Sigmoid colon (tissue), 6 donors: ENCODE measurements at regions not wholly inside any gene's neighbourhood (a gene's known extent, or its start where the extent isn't known, plus 50 kb on each side); places are given as distances from the start of the nearest gene placed in this dataset.
"Not testable (repeated sequence)": the region's sequence is repeated elsewhere in the genome, so short reads cannot be mapped to it uniquely, and the experiment has no call there.

ENCODE experiments used
- DNase-seq: peaks from one replicate; pipeline ENCODE4 v3.0.0-alpha.2; 2019
- H3K27ac ChIP-seq, 4 donors: fragments of 200-600 bp; sonication (generic); one replicate each; pipeline ENCODE4 v1.5.1; 2016 to 2019; ENCODE audit warnings: mild to moderate bottlenecking in 1 of 4
- H3K27me3 ChIP-seq, 3 donors: fragments of 200-600 bp; sonication (generic); one replicate each; pipeline ENCODE4 v1.5.1; 2019; ENCODE audit warnings: mild to moderate bottlenecking in 1 of 3
- H3K36me3 ChIP-seq, 4 donors: fragments of 200-600 bp; sonication (generic); one replicate each; pipeline ENCODE4 v1.5.1; 2016 to 2019
- H3K4me1 ChIP-seq, 4 donors: fragments of 200-600 bp; sonication (generic); one replicate each; pipeline ENCODE4 v1.5.1; 2017 to 2019
- H3K4me3 ChIP-seq, 4 donors: fragments of 200-600 bp; sonication (generic); one replicate each; pipeline ENCODE4 v1.5.1; 2017 to 2019; ENCODE audit warnings: mild to moderate bottlenecking in 2 of 4, moderate library complexity in 1 of 4
- H3K9me3 ChIP-seq, 4 donors: fragments of 200-600 bp in 3 of 4; sonication (generic) in 3 of 4; one replicate each; pipeline versions ENCODE4 v1.5.1 to v1.6.1; 2013 to 2019
- EP300 ChIP-seq, 4 donors: sonication (generic); formaldehyde crosslinking; IDR thresholded peaks; one replicate each; pipeline ENCODE4 v1.6.1; 2017; ENCODE audit warnings: antibody characterized with exemption in 4 of 4
- POLR2A ChIP-seq, 2 donors: fragments of 450-650 bp; IDR thresholded peaks; one replicate each; pipeline ENCODE4 v1.6.1; 2016; ENCODE audit warnings: antibody characterized with exemption in 2 of 2, mild to moderate bottlenecking in 2 of 2, moderate library complexity in 2 of 2
- POLR2AphosphoS5 ChIP-seq, 4 donors: sonication (generic); formaldehyde crosslinking; IDR thresholded peaks; one replicate each; pipeline ENCODE4 v1.6.1; 2017; ENCODE audit warnings: antibody characterized with exemption in 4 of 4
- WGBS, 2 donors: extraction: QIAGEN DNeasy Blood & Tissue Kit; methylation state at CpG; one replicate each; pipeline ENCODE4 v1.1.7; 2013; 5-methylcytosine and 5-hydroxymethylcytosine counted together
- intact Hi-C: fragments of 100-400 bp; cut with DNase I; formaldehyde crosslinking; loops from one replicate; pipeline ENCODE4 v1.15.1; 2023
- TF ChIP-seq, protein P1 (sequence below), 4 experiments: fragments of 450-650 bp in 3 of 4; fragments of 200-600 bp in 1 of 4; IDR thresholded peaks; one replicate each; pipeline ENCODE4 v1.5.1; 2016 to 2019; ENCODE audit warnings: antibody characterized with exemption in 4 of 4, mild to moderate bottlenecking in 3 of 4, moderate library complexity in 2 of 4
- donor health status: healthy with polysubstance abuse.
- donor health status: healthy.

DNA sequence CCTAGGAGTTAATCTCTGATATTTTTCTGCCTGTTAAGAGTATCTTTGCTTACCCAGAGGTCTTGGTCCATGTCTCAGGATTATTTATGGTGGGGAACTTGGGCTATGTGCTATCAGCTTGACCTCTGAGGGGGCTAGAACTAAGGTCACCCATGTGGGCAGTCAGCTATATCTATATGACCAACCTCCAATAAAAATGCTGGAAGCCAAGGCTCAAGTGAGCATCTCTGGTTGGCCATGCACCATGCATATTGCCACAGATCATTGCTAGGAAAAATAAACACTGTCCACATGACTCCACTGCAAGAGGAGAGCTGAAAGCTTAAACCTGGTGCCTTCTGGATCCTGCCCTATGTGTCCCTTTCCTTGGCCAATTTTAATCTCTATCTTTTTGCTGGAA is 196.5 kb upstream of the SLC7A11 start:
- Histone ChIP-seq H3K36me3 (no peaks in the 10 kb centered on the region), H3K4me1 (no peaks in the 10 kb centered on the region), H3K9me3 (peaks cover 0 to 6% (median 0%) of the 10 kb centered on the region in 4 donors), H3K4me3 (no peak overlapping the region), H3K27me3 (no peaks in the 10 kb centered on the region), H3K27ac (no peak overlapping the region)
- no peak for DNase-seq
- TF ChIP-seq POLR2A (IDR thresholded peaks at IDR 0.05): no peak
- no peak for TF ChIP-seq POLR2AphosphoS5 (IDR thresholded peaks at IDR 0.05)
- TF ChIP-seq, protein P1, sequence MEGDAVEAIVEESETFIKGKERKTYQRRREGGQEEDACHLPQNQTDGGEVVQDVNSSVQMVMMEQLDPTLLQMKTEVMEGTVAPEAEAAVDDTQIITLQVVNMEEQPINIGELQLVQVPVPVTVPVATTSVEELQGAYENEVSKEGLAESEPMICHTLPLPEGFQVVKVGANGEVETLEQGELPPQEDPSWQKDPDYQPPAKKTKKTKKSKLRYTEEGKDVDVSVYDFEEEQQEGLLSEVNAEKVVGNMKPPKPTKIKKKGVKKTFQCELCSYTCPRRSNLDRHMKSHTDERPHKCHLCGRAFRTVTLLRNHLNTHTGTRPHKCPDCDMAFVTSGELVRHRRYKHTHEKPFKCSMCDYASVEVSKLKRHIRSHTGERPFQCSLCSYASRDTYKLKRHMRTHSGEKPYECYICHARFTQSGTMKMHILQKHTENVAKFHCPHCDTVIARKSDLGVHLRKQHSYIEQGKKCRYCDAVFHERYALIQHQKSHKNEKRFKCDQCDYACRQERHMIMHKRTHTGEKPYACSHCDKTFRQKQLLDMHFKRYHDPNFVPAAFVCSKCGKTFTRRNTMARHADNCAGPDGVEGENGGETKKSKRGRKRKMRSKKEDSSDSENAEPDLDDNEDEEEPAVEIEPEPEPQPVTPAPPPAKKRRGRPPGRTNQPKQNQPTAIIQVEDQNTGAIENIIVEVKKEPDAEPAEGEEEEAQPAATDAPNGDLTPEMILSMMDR (IDR thresholded peaks at IDR 0.05): no peak
- TF ChIP-seq EP300 (IDR thresholded peaks at IDR 0.05): no peak
- intact Hi-C loops: no loop called here

DNA sequence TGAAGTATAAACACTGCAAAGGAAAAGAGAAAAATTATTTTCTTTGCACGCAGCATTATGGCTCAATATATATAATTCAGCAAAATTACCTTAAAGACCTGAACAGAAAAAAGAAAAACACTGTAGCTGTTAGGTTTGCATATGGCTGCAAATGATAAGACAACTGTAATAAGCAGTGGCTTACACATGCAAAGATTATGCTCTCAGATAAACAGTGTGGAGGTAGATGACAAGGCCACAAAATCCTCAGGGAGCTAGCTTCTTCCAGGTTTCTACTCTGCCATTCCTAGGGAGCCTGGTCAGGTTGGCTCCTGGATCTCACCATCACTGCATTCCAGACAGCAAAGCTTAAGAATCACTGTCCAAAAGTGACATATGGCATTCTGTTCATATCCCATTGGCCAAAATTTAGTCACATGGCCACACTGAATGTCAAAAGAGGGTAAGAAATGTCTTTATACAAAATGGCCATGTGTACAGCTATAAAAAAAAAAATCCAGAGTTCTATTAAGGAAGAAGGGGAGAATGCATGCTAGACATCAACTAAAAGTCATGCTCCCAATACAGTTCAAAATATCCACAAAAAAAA is 195.2 kb upstream of the SLC7A11 start:
- Histone ChIP-seq H3K4me3 (no peak overlapping the region), H3K4me1 (no peaks in the 10 kb centered on the region), H3K27me3 (no peaks in the 10 kb centered on the region), H3K9me3 (peaks cover 0 to 10% (median 0%) of the 10 kb centered on the region in 4 donors), H3K27ac (no peak overlapping the region), H3K36me3 (no peaks in the 10 kb centered on the region)
- DNase-seq: no peak
- intact Hi-C loops: no loop called here
- WGBS, 2 donors: 86 to 90% methylated on average over 1 of the region's 1 CpG
- TF ChIP-seq POLR2A (IDR thresholded peaks at IDR 0.05): no peak
- no peak for TF ChIP-seq POLR2AphosphoS5 (IDR thresholded peaks at IDR 0.05)
- TF ChIP-seq, protein P1 (IDR thresholded peaks at IDR 0.05): no peak
- TF ChIP-seq EP300 (IDR thresholded peaks at IDR 0.05): no peak

DNA sequence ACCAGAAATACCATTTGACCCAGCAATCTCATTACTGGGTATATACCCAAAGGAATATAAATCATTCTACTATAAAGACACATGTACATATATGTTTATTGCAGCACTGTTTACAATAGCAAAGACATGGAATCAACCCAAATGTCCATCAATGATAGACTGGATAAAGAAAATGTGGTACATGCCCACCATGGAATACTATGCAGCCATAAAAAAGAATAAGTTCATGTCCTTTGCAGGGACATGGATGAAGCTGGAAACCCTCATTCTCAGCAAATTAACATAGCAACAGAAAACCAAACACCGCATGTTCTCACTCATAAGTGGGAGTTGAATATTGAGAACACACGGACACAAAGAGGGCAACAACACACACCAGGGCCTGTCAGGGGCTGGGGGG is 193.6 kb upstream of the SLC7A11 start:
- H3K4me1 ChIP-seq, H3K27ac ChIP-seq, H3K27me3 ChIP-seq, H3K9me3 ChIP-seq, H3K36me3 ChIP-seq, intact Hi-C loops, DNase-seq, H3K4me3 ChIP-seq: not testable (repeated sequence)
- 96 to 99% methylated on average over 2 of the region's 2 CpGs for WGBS, 2 donors

DNA sequence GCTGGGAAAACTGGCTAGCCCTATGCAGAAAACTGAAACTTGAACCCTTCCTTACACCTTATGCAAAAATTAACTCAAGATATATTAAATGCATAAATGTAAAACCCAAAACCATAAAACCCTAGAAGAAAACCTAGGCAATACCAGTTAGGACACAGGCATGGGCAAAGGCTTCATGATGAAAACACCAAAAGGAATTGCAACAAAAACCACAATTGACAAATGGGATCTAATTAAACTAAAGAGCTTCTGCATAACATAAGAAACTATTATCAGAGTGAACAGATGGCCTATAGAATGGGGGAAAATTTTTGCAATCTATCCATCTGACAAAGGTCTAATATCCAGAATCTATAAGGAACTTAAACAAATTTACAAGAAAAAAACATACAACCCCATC is 192.9 kb upstream of the SLC7A11 start:
- H3K36me3 ChIP-seq, H3K4me3 ChIP-seq, H3K4me1 ChIP-seq, H3K27ac ChIP-seq, H3K9me3 ChIP-seq, H3K27me3 ChIP-seq, DNase-seq, intact Hi-C loops: not testable (repeated sequence)

DNA sequence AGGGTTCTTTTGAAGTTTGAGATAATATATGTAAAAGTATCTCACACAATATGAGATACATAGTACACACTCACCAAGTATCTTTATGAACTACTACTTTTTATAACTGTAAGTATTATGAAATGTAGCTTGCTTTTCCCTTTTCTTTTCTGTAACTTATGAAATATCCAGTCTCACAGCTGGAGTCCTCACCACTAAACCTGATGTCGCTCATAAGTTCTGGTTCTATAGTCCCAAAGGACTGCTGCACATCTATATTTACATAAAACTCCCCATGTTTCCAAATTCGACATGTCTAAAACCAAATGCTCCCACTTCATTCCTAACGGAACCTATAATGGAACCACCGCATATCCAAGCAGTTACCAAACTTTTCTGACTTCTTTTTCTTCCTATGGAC is 186.5 kb upstream of the SLC7A11 start:
- intact Hi-C loops: no loop called here
- Histone ChIP-seq H3K36me3 (no peaks in the 10 kb centered on the region), H3K27ac (no peak overlapping the region), H3K27me3 (no peaks in the 10 kb centered on the region), H3K4me1 (no peaks in the 10 kb centered on the region), H3K9me3 (peaks cover 0 to 4% (median 0%) of the 10 kb centered on the region in 4 donors), H3K4me3 (no peak overlapping the region)
- TF ChIP-seq POLR2A (IDR thresholded peaks at IDR 0.05) (no peak), POLR2AphosphoS5 (IDR thresholded peaks at IDR 0.05) (no peak), EP300 (IDR thresholded peaks at IDR 0.05) (no peak)
- TF ChIP-seq, protein P1 (IDR thresholded peaks at IDR 0.05): no peak
- DNase-seq: no peak
- WGBS, 2 donors: 90 to 92% methylated on average over 4 of the region's 4 CpGs

DNA sequence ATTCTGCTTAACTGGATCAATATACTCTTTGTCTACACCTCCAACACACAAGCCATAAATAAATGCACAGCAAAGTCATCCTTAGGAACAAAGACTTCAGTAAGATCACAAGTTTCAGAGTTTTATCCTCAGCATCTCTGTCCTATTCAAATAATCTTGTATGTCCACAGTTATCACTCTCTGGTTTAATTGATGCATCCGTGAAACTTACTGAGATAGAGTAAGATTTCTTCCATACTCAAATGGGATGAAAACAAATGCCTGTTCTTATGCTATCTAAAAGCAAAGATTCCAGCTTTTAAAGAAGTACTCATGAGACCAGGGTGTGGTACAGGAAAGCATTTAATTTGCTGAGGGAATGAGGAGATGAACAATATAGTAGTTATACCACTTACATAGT is 184.6 kb upstream of the SLC7A11 start:
- no peaks in the 10 kb centered on the region for H3K9me3 ChIP-seq
- H3K27me3 ChIP-seq: no peaks in the 10 kb centered on the region
- WGBS, 2 donors: 83 to 91% methylated on average over 1 of the region's 1 CpG
- no peak for DNase-seq
- H3K4me1 ChIP-seq: no peaks in the 10 kb centered on the region
- no peak overlapping the region for H3K4me3 ChIP-seq
- no peaks in the 10 kb centered on the region for H3K36me3 ChIP-seq
- intact Hi-C loops: no loop called here
- no peak for TF ChIP-seq EP300 (IDR thresholded peaks at IDR 0.05)
- TF ChIP-seq POLR2A (IDR thresholded peaks at IDR 0.05): no peak
- no peak for TF ChIP-seq POLR2AphosphoS5 (IDR thresholded peaks at IDR 0.05)
- TF ChIP-seq, protein P1 (IDR thresholded peaks at IDR 0.05): no peak
- no peak overlapping the region for H3K27ac ChIP-seq
